ENCODE measurements at regions not wholly inside any gene's neighbourhood (a gene's known extent, or its start where the extent isn't known, plus 50 kb on each side); places are given as distances from the start of the nearest gene placed in this dataset.
A peak's percentile ranks its signal among the peaks of the same experiment; 100 is the strongest.
"Not testable (repeated sequence)": the region's sequence is repeated elsewhere in the genome, so short reads cannot be mapped to it uniquely, and the experiment has no call there.

DNA sequence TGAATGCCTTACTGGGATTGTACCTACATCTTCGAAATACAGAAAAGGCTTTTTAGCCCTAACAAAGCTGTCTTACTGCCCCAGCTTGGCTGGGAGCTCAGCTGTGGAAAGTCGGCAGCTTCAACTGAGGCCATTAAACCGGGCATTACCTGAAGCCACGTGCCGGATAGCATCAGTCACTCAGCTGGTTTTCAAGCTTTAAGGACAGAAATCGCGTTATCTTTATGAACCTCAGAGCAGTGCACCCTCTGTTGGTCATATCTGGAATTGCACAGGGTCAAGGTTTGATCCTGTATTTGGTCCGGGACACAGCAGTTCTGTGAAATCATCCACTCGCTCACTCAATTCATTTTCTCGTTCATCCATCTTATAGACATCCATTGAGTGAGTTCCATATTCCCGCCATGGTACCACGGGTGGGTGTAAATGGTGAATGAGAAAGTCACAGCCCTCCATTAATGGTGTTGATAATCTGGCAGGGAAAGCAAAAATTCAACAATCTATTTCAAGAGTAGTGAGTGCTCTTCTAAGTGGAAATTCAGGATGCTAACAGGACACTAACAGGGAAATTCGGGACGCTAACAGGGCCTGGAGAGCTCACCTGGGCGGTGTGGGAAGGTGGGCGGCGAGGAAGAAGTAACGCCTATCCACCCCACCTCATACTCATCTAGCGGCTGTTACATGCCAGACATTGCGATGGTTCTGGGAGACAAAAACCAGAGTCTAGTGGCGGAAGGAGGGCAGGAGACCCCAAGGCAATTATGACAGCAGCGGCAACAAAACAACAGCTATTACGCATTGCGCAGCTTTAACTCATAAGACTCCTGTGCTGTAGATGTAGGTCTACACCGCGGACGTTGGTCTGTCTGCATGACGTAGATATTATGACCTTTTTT is 60.6 kb upstream of the TCL1A start:
- Histone ChIP-seq H3K14ac (ENCODE audit: low read length) (no peak overlapping the region), H2BK12ac (ENCODE audit: low read length) (no peak overlapping the region)
- no CpG with 5 or more reads among the region's 28 CpGs for WGBS (ENCODE audit: extremely low coverage, insufficient coverage, insufficient read length)

DNA sequence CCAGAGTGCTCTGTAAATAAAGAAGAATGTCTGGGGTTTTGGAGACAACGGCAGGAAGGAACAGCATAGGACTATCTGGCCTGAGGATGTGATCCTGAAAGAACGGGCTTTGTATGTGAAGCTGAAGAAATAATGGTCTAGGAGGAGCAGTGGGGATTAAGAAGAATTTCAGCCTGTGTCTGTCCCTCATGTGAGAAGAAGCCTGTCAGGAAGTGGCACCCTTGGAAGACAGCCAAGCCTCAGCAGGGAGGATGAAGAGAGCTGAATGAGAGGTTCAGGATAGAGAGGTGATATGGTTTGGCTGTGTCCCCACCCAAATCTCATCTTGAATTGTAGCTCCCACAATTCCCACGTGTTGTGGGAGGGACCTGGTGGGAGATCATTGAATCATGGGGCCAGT is 56.9 kb upstream of the TCL1A start:
- no peak overlapping the region for H2BK120ac ChIP-seq (ENCODE audit: insufficient read depth, low read length, poor library complexity)
- H3K36me3 ChIP-seq (ENCODE audit: control insufficient read depth in 1 of 2, insufficient read depth in 2 of 2, low read length in 2 of 2) = no peaks in the 10 kb centered on the region
- H3K79me1 ChIP-seq (ENCODE audit: low read length) = no peaks in the 10 kb centered on the region
- H3K9ac ChIP-seq (ENCODE audit: low read length) = no peak overlapping the region
- H3K27me3 ChIP-seq (ENCODE audit: insufficient read depth, low read length) = no peaks in the 10 kb centered on the region
- no peak for DNase-seq
- no peak overlapping the region for H3K14ac ChIP-seq (ENCODE audit: low read length)
- H4K91ac ChIP-seq (ENCODE audit: low read depth, low read length) = no peak overlapping the region
- H3K4me2 ChIP-seq (ENCODE audit: low read length) = no peak overlapping the region
- H2AFZ ChIP-seq (ENCODE audit: insufficient read depth, low read length, poor library complexity) = no peak overlapping the region
- H3K4ac ChIP-seq (ENCODE audit: low read depth, low read length) = no peak overlapping the region
- no peak overlapping the region for H3K18ac ChIP-seq (ENCODE audit: low read length)
- H3K79me2 ChIP-seq (ENCODE audit: control insufficient read depth, insufficient read depth, low read length, poor library complexity) = no peaks in the 10 kb centered on the region
- no CpG with 5 or more reads among the region's 3 CpGs for WGBS (ENCODE audit: extremely low coverage, insufficient coverage, insufficient read length)
- no peak overlapping the region for H2BK12ac ChIP-seq (ENCODE audit: low read length)
- no peak overlapping the region for H4K12ac ChIP-seq (ENCODE audit: low read depth, low read length)
- no peak overlapping the region for H3K27ac ChIP-seq (ENCODE audit: low read depth, low read length)
- H3K9me3 ChIP-seq (ENCODE audit: insufficient read depth, low read depth, low read length) = peaks cover 1% of the 10 kb centered on the region
- no peak overlapping the region for H2AK5ac ChIP-seq (ENCODE audit: low read length)
- H3K4me1 ChIP-seq (ENCODE audit: control insufficient read depth in 1 of 2, insufficient read depth in 2 of 2, low read length in 2 of 2) = no peaks in the 10 kb centered on the region
- no peak overlapping the region for H4K8ac ChIP-seq (ENCODE audit: low read depth, low read length)
- H2BK5ac ChIP-seq (ENCODE audit: low read depth, low read length, poor library complexity) = no peak overlapping the region
- no peak overlapping the region for H3K23ac ChIP-seq (ENCODE audit: low read length)
- no peak overlapping the region for H3K4me3 ChIP-seq (ENCODE audit: low read depth, low read length)

More for the DNA sequence above, 60.6 kb upstream of the TCL1A start:
- H3K18ac ChIP-seq (ENCODE audit: low read length) = no peak overlapping the region
- H4K8ac ChIP-seq (ENCODE audit: low read depth, low read length) = no peak overlapping the region
- no peaks in the 10 kb centered on the region for H3K36me3 ChIP-seq (ENCODE audit: control insufficient read depth in 1 of 2, insufficient read depth in 2 of 2, low read length in 2 of 2)
- no peak overlapping the region for H3K27ac ChIP-seq (ENCODE audit: low read depth, low read length)
- H3K9ac ChIP-seq (ENCODE audit: low read length) = no peak overlapping the region
- no peak overlapping the region for H2BK120ac ChIP-seq (ENCODE audit: insufficient read depth, low read length, poor library complexity)
- H3K4ac ChIP-seq (ENCODE audit: low read depth, low read length) = no peak overlapping the region
- no peak overlapping the region for H4K91ac ChIP-seq (ENCODE audit: low read depth, low read length)
- no peaks in the 10 kb centered on the region for H3K79me2 ChIP-seq (ENCODE audit: control insufficient read depth, insufficient read depth, low read length, poor library complexity)
- H3K4me1 ChIP-seq (ENCODE audit: control insufficient read depth in 1 of 2, insufficient read depth in 2 of 2, low read length in 2 of 2) = no peaks in the 10 kb centered on the region
- no peaks in the 10 kb centered on the region for H3K27me3 ChIP-seq (ENCODE audit: insufficient read depth, low read length)
- H3K23ac ChIP-seq (ENCODE audit: low read length) = no peak overlapping the region
- no peak overlapping the region for H4K12ac ChIP-seq (ENCODE audit: low read depth, low read length)
- peaks cover 1% of the 10 kb centered on the region for H3K9me3 ChIP-seq (ENCODE audit: insufficient read depth, low read depth, low read length)
- H3K4me3 ChIP-seq (ENCODE audit: low read depth, low read length) = no peak overlapping the region
- peak; percentile 66 to 94 for DNase-seq
- no peak overlapping the region for H2BK5ac ChIP-seq (ENCODE audit: low read depth, low read length, poor library complexity)
- H3K4me2 ChIP-seq (ENCODE audit: low read length) = no peak overlapping the region
- H3K79me1 ChIP-seq (ENCODE audit: low read length) = no peaks in the 10 kb centered on the region
- H2AFZ ChIP-seq (ENCODE audit: insufficient read depth, low read length, poor library complexity) = no peak overlapping the region
- H2AK5ac ChIP-seq (ENCODE audit: low read length) = no peak overlapping the region

DNA sequence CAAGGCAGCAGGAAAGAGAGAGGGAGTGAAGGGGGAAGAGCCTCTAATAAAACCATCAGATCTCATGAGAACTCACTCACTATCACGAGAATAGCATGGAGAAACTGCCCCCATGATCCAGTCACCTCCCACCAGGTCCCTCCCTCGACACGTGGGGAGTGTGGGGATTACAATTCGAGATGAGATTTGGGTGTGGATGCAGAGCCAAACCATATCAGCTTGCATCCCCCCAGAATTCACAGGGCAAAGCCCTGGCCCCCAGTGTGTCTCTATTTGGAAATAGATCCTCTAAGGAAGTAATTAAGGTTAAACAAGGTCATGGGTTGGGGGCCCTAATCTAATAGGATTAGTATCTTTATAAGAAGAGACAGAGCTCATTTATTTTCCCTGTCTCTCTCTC is 56.1 kb upstream of the TCL1A start:
- Histone ChIP-seq H3K23ac (ENCODE audit: low read length) (no peak overlapping the region), H3K79me1 (ENCODE audit: low read length) (no peaks in the 10 kb centered on the region), H3K4me2 (ENCODE audit: low read length) (no peak overlapping the region), H3K79me2 (ENCODE audit: control insufficient read depth, insufficient read depth, low read length, poor library complexity) (no peaks in the 10 kb centered on the region), H3K27ac (ENCODE audit: low read depth, low read length) (no peak overlapping the region), H4K91ac (ENCODE audit: low read depth, low read length) (no peak overlapping the region), H3K14ac (ENCODE audit: low read length) (no peak overlapping the region), H3K18ac (ENCODE audit: low read length) (no peak overlapping the region), H3K36me3 (ENCODE audit: control insufficient read depth in 1 of 2, insufficient read depth in 2 of 2, low read length in 2 of 2) (no peaks in the 10 kb centered on the region), H3K4me3 (ENCODE audit: low read depth, low read length) (no peak overlapping the region), H2BK120ac (ENCODE audit: insufficient read depth, low read length, poor library complexity) (no peak overlapping the region), H4K12ac (ENCODE audit: low read depth, low read length) (no peak overlapping the region), H3K4me1 (ENCODE audit: control insufficient read depth in 1 of 2, insufficient read depth in 2 of 2, low read length in 2 of 2) (no peaks in the 10 kb centered on the region), H2BK12ac (ENCODE audit: low read length) (no peak overlapping the region), H2AK5ac (ENCODE audit: low read length) (no peak overlapping the region), H3K9ac (ENCODE audit: low read length) (no peak overlapping the region), H2AFZ (ENCODE audit: insufficient read depth, low read length, poor library complexity) (no peak overlapping the region), H3K27me3 (ENCODE audit: insufficient read depth, low read length) (no peaks in the 10 kb centered on the region), H2BK5ac (ENCODE audit: low read depth, low read length, poor library complexity) (no peak overlapping the region), H3K9me3 (ENCODE audit: insufficient read depth, low read depth, low read length) (peaks cover 1% of the 10 kb centered on the region), H3K4ac (ENCODE audit: low read depth, low read length) (no peak overlapping the region), H4K8ac (ENCODE audit: low read depth, low read length) (no peak overlapping the region)
- DNase-seq = no peak
- no CpG with 5 or more reads among the region's 4 CpGs for WGBS (ENCODE audit: extremely low coverage, insufficient coverage, insufficient read length)

DNA sequence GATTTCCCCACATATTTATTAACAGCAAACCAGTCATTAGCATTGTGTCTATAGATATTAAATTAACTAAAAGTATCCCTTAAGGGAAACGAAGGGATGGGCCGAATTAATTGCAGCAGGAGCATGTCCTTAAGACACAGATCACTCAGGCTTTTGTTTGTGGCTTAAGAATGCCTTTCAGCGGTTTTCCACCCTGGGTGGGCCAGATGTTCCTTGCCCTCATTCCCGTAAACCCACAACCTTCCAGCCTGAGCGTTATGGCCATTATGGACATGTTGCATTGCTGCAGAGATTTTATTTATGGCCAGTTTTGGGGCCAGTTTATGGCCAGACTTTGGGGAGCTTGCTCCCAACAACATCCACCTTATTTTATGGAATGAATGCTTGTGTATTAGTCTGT is 55.5 kb upstream of the TCL1A start:
- WGBS (ENCODE audit: extremely low coverage, insufficient coverage, insufficient read length) = no CpG with 5 or more reads among the region's 5 CpGs
- not testable (repeated sequence) for H3K4me2 ChIP-seq (ENCODE audit: low read length); H3K79me1 ChIP-seq (ENCODE audit: low read length); H3K4me3 ChIP-seq (ENCODE audit: low read depth, low read length); H3K4ac ChIP-seq (ENCODE audit: low read depth, low read length); H3K79me2 ChIP-seq (ENCODE audit: control insufficient read depth, insufficient read depth, low read length, poor library complexity); H2AFZ ChIP-seq (ENCODE audit: insufficient read depth, low read length, poor library complexity); H4K8ac ChIP-seq (ENCODE audit: low read depth, low read length); H3K18ac ChIP-seq (ENCODE audit: low read length); H3K36me3 ChIP-seq (ENCODE audit: control insufficient read depth in 1 of 2, insufficient read depth in 2 of 2, low read length in 2 of 2); H3K14ac ChIP-seq (ENCODE audit: low read length); H3K4me1 ChIP-seq (ENCODE audit: control insufficient read depth in 1 of 2, insufficient read depth in 2 of 2, low read length in 2 of 2); H4K12ac ChIP-seq (ENCODE audit: low read depth, low read length); H3K9ac ChIP-seq (ENCODE audit: low read length); H3K27me3 ChIP-seq (ENCODE audit: insufficient read depth, low read length); H2BK5ac ChIP-seq (ENCODE audit: low read depth, low read length, poor library complexity); H2BK12ac ChIP-seq (ENCODE audit: low read length); H2BK120ac ChIP-seq (ENCODE audit: insufficient read depth, low read length, poor library complexity); H3K9me3 ChIP-seq (ENCODE audit: insufficient read depth, low read depth, low read length); H3K23ac ChIP-seq (ENCODE audit: low read length); DNase-seq; H2AK5ac ChIP-seq (ENCODE audit: low read length); H3K27ac ChIP-seq (ENCODE audit: low read depth, low read length); H4K91ac ChIP-seq (ENCODE audit: low read depth, low read length)
